SIG-M5 treated with dmso at 0.1 percent for 504 hours (cell line): ENCODE measurements at regions not wholly inside any gene's neighbourhood (a gene's known extent, or its start where the extent isn't known, plus 50 kb on each side); places are given as distances from the start of the nearest gene placed in this dataset.

Experiments used
- DNase-seq: peaks from one replicate; lab custom pipeline; 2025; ENCODE audit not compliant: unreplicated experiment; lab: John Stamatoyannopoulos, UW

DNA sequence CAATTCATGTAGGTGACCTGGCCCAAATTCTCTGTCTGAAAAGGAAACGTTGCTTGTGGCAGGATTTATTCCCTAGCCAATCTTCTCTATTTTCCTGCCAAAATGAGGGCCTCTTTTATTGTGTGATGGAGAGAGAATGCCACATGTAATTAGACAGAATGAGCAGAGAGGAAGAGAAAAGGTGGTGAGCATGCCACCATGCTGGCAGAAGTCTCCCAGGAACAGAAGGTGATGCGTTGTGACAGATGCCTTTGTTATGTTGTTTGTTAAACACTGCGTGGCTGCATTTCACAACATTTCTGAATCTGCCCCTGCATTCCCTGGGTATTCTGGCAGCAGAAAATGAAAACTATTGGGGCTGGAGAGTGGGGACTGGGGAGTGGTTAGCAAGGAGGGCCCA, 577.6 kb downstream of the TLR4 start:
- DNase-seq = no peak

DNA sequence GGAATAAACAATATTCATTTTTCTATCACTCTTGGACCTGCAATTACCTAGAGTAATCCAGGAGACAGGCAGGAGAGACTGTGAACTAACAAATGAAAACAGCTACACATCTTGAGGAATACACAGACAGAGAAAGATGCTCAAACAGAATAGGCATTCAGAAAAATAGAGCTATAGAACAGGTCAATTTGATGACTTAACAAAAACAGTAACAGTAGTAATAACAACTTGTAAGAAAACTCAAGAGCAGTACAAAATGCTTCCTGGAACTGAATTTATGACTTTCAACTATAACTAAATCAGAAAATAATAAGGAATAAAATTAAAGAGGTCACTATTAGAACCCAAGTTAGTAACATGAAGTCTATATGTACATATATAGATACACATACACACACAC, 579.3 kb downstream of the TLR4 start:
- no peak for DNase-seq

DNA sequence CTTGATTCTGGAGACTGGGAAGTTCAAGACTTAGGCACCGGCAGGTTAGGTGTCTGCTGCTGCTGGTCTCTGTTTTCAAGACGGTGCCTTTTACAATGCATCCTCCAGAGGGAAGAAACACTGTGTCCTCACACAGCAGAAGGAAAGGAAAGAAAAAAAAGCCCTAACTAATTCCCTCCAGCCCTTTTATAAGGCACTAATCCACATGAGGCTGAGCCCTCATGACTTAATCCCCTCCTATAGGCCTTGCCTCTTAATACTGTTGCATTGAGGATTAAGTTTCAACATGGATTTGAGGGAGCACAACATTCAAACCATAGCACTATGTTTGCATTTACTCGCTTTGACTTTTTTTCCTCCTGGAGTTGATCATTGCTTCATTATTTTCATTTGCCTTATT, 585.9 kb downstream of the TLR4 start:
- no peak for DNase-seq

DNA sequence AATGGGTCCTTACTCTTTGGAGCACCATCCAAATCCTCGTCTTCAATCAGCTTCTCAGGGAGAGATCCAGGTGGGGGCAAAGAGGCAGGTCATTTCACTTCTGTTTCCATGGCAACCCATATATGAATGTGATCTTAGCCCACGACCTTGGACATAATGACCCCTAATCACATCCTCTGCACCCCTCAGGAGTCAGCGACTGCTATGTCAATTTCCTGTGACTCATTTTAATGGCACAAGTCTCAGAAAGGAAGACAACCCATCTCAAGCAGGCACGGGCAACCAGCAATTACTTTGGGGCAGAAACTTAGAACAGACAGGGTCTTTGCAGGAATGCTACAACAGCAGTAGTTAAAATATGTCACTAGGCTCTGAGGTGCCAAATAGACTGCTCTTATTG, 591.2 kb downstream of the TLR4 start:
- no peak for DNase-seq

DNA sequence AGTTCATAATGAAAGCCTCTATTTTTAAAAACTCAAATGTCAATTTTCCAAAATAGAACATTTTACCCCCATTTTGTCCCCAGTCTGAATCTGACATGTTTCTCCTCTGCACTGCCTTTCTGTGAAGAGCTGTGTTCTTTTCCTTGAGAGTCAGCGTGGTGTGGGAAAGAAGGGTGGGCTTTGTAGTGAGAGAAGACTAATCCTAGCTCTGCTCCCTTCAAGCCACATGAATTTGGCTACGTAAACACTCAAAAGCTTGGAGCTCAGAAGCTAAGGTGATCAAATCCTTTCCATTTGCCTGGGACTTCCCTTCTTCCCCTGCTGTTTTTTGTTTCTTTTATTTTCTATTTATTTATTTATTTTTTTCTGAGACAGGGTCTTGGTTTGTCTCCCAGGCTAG, 598.5 kb downstream of the TLR4 start:
- DNase-seq = no peak

DNA sequence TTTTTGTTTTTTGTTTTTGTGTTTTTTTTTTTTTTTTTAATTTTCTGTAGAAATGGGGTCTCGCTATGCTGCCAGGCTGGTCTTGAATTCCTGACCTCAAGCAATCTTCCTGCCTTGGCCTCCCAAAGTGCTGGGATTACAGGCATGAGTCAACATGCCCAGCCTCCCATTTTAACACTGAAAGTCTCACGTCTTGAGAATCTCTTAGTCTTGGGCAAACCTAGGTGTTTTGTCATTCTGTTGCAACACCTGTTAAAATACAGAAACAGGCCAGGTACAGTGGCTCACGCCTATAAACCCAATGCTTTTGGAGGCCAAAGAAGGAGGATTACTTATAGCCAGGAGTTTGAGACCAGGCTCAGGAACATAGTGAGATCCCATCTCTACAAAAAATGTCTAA, 599.0 kb downstream of the TLR4 start:
- DNase-seq = no peak

DNA sequence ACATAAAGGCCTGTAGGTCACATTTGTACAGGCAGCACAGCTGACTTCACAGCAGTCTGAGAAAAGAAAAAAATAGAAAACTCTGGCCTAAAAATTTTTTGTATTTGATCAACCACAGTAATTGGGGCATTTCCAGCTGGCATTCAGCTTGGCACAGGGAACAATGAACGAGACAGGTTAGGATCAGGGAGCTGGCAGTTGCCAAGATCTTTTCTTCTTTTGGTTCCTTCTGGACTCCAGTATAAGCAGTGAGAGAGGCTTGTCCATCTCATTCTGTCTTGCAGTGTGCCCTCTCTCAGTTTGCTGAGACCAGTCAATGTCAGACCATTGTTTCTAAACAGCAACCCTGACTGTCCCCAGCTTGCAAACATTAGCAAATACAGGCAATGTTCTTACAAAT, 601.1 kb downstream of the TLR4 start:
- DNase-seq = no peak

DNA sequence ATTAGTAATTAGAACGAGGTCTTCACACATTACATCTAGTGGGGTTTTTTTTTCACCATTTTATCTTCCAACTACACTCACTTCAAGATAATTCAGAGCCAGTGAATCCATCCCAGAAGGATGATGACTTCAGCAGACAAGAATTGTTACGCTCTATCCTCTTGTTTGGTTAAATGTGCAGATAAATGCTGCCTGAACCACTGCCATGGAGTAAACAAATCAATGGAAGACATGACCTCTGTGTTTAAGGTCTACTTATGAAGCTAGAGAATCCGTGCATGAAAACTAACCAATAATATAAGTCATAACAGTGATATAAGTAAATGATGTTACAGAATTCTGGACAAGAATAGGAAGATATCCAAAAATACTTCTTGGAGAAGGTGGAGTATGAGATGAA, 602.6 kb downstream of the TLR4 start:
- DNase-seq = no peak

DNA sequence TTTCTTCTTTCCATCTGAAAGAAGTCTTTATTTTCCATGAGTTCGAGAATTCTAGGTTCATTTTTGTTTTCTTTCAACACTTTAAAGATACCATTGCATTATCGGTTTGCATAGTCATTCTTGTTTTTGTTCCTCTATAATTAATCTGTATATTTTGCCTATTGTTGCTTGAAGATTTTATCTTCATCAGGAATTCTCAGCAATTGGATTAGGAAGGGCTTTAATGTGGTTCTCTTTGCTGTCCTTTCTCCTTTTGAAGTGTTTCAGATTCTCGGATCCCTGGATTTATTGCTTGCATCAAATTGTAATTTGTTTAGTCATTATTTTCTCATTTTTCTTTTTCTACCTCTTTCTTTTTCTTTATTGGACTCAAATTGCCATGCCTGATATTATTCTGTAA, 609.8 kb downstream of the TLR4 start:
- no peak for DNase-seq

DNA sequence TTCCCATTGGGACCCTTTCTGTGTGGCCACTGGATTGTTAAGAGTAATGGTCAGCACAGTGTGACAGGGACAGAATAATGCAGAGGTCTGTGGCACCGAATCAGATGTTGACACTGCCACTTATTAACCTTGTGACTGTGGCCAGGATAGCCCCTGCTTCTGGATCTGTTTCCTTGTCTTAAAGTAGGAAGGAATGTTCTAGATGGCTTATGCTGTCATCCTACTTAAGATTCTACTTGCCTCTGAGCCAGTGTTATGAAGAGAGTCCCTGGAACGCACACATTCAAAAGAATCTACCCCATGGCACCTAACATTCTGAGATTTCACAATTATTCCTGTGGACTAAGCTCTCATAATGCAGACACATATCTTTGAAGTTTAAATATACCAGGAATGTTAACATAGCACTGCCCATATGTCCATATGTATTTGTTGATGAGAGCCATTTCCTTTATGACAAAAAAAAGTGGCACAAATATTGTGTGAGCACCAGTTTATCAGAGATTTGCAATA, 612.7 kb downstream of the TLR4 start:
- DNase-seq = no peak

DNA sequence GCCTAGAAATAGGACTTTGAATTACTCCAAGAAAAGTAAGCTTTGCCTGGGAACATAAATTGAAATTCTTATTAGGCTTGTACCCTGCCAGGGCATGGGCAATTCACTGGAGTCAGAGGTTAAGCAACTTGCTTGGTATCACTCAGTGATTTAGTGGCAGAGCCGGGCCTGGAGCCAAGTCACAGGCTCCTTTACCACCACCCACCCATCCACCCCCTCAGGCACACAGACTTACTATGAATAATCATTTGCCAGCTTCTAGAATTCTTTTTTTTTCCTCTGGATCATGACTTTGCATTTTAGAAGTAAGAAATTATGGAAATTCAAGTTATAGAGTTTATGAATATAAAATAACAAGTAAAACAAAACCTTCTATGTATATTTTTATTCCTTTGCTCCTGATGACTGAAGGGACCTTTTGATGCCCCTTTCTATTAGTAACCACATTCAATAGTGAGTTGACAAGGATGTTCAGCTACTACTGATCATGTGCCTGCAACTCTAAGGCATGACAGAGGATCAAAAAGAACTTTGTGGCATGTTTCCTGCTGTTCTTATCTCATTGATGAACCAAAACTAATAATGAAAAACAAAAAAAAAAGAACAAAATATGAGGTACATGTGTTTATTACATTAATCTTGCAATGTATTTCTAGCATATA, 614.7 kb downstream of the TLR4 start:
- no peak for DNase-seq

DNA sequence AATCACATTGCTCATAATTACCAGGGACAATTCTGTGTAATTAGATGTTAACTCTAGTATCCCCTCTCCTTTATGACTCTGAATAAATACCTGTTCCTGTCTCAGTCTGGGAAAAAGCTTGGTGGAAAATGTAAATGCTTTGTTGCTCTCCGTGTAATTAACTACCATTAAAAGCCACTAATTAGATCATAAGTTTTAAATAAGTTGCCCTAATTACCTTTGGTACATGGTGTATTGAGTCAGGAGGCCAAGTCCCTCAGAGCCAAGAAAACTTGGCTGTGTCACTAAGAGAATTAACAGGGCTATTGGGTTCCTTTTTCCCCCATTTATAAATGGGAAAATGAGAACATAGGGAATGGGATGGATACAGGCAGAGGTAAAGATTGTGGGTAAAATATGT, 617.6 kb downstream of the TLR4 start:
- no peak for DNase-seq

DNA sequence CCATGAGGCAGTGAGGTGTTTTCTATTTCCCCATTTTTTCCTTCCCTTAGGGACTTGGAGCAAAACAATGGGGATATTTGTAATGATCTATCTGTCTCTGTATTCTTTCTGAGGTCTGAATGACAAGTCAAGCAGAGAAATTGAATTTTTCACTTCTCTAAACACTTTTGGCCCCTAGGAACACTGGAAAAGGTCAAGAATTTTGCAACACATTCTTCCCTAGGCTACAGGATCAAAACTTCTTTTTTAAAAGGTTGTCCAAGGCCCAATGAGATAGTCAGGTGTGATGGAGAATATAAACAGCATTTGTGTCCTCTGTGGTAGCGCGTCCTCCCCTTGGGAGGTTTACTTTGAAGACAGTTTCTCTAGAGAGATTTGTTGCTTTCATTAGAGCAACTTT, 620.5 kb downstream of the TLR4 start:
- DNase-seq = no peak

DNA sequence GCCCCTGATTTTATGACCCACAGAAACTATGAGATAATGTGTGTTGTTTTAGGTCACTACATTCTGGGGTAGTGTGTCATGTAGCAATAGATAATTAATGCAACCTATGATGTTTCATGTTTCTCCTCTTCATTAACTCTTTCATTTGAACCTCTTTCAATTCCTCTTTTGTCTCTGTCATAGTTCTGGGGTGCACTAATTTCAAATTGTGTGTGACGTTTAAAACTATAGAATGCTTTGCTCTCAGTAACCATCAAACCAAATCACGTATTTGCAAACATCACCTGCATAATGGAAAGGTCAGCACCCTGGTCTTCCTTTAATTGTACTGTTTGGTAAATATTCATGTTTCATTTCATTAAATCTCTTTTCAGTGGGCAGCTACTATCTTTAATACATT, 621.6 kb downstream of the TLR4 start:
- DNase-seq = no peak

DNA sequence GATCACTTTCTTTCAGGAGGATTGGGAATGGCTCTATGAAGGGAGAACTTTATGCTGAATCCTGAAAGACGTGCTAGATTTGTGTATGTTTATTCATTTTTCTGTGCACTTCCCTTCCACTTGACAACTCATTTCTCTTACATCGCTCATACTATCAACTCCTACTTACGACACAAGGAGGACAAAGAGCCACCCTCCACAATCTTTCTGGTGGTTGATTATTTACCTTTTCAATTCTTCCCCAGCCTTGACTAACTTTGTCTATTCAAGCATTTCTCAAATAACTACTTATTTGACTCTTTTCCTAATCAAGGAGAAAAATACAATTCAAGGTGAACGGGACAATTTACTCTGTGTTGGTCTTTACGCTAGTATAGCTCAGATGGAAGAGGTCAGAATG, 622.1 kb downstream of the TLR4 start:
- DNase-seq = no peak

DNA sequence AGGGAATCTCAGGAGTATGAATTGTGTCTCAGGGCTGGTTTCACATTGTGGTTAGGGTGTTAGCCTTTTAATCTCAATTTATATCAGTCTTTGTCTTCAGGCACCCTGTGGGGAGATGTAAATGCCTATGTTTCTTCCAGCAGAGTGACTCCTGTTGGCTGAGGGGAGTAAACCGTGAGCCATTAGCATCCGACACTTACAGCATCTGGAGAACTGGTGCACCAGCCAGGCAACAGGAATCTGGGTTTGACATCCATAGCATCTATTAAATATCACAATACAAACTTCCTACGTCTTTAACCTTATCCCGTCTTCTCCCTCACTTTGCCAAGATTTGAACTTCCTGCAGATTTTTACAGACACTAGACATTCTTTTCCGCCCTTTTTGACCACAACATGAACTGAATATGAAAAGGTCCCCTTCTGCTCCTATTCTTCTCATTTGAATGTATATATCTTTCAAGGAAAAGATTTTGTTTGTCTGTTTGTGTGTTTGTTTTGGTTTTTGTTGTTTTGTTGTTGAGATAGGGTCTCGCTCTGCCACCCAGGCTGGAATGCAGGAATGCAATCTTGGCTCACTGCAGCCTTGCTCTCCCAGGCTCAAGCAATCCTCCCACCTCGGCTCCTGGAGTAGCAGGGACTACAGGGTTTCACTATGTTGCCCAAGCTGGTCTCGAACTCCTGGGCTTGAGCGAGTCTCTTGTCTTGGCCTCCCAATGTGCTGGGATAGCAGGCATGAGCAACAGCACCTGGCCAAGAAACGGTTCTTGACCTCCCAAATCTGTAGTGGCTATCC, 626.2 kb downstream of the TLR4 start:
- DNase-seq = no peak

DNA sequence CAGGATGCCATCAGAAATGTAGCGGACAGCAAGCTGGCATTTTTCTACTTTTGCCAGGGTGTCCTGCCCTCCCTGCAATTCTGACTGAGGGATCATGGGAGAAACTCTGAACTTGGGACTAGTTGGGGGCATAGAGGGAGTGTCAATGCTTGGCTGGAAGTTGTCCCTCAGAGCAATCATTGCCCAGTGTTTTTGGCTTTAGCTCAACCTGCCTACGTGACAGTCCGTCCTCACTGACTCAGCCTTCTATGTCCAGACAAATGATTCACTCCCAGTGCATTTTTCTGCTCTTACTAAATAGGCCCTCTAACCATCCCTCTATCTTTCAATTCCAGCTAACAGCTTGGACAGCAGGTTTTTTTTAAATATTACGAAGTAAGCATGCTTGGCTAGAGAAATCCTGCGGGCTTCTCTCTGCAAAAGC, 627.4 kb downstream of the TLR4 start:
- DNase-seq = no peak

DNA sequence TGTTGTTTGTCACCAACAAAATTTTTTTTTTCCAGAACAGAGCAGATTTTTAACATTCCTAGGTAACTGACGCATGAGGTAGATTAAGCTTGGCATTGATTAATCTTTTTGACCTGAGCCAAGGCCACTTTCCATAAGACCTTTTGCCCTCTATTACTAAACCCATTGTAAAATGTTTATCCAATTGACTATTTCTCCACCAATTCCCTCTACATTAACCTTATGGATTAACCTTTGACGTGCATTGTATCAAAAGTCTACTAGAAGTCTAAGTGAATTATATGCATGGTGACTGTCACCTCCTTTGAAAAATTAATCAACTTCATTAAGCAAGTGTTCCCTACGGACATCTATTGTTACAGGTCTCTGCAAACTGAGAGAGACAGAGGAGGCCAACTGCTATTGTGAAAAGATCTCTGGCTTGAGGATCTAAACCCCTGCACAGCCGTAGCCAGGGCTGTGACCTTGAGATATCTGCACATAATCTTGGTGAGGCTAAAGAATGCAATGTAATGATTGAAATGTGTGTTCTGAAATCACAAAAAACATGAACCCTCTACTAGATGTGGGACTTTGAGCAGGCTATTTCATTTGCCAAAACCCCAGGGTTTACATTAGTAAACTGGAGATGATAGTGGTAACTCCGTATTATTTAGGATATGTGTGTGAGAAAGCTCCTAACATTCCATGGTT, 632.2 kb downstream of the TLR4 start:
- DNase-seq = no peak

DNA sequence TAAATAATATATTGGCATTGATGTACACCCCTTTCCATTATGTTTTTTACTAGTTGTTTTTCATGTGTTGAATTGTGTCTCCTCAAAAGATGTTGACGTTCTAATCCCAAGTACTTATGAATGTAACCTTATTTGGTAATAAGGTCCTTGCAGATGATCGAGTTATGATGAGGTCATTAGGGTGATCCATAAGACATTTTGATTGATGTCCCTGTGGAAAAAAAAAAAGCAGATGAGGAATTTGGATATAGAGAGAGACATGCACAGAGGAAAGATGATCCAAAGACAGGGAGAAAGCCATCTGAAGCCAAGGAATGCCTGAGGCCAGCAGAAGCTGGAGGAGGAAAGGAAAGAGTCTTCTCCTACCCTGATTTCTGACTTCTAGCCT, 632.7 kb downstream of the TLR4 start:
- DNase-seq = no peak

DNA sequence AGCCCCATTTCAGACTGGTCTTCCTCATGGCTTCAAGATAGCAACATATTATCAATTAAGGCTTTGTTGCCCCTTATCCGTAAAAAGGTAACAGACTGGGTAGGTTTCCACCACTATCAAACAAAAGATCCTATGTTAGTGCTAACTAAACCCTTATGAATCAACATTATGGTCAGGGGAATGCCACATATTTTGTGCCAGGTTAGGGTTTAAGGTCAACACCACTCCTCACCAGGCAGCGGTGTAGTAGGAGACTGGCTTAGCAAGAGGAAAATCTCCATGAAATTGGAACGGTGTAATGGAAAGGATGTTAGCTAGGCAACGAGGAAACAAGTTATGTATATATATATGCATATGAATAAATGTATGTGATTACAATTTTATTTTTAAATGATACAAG, 655.8 kb downstream of the TLR4 start:
- DNase-seq = no peak

DNA sequence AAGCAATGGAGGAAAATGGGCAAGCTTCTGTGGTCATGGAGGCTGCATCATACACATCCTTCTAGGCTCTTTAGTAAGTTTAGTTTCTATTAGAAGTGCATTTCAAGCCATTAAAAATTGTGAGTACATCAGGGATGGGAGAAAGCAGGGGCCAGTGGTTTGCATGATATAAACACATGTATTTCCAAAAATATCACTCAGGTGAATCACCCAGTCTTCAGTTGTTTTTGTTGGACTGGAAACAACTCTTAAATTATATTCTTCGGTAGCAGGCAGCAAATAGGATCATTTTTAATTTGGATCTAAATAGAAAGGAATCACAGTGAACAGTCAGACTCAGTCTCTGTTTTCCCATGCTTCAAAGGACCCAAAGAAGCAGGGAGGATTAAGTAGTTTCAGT, 657.9 kb downstream of the TLR4 start:
- no peak for DNase-seq

DNA sequence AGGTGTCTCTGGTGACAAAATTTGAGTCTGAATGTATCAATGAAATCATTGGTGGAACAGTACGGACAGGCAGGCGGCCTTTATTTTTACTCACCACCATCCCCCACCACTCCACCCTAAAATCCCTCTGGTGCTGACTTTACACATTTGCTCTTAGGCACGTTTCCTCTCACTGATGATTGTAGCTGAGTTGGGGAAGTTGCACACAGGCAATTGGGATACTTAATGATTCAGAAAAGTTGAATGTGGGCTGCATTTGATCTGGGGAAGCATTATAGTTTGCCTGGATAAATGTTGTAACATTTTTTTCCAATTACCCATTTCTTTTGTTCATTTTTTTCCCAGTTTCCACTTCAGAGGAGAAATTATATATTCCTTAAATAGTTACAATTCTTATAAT, 658.4 kb downstream of the TLR4 start:
- DNase-seq = no peak
